ENCODE measurements at regions not wholly inside any gene's neighbourhood (a gene's known extent, or its start where the extent isn't known, plus 50 kb on each side); places are given as distances from the start of the nearest gene placed in this dataset.

GRCh38 chr9:96154081-96154480 lies 147.9 kb downstream of the HSD17B3 start:
- no peak for DNase-seq
- no peak for FAIRE-seq
- Histone ChIP-seq H3K27me3 (no peaks in the 10 kb centered on the region), H3K4me1 (no peaks in the 10 kb centered on the region), H3K27ac (no peak overlapping the region), H3K4me3 (no peak overlapping the region), H3K36me3 (no peaks in the 10 kb centered on the region), H3K9me3 (no peaks in the 10 kb centered on the region)
- 84 to 90% methylated on average over 13 of the region's 13 CpGs for WGBS, 2 donors
- ATAC-seq, result no peak
- TF ChIP-seq CTCF (IDR thresholded peaks at IDR 0.05), result no peak
- intact Hi-C loops (cut with DNase I), result no loop called here

GRCh38 chr9:96152550-96152949 lies 149.4 kb downstream of the HSD17B3 start:
- TF ChIP-seq CTCF (IDR thresholded peaks at IDR 0.05), result no peak
- FAIRE-seq (no peak), ATAC-seq (no peak), DNase-seq (no peak)
- Histone ChIP-seq H3K36me3 (no peaks in the 10 kb centered on the region), H3K4me1 (no peaks in the 10 kb centered on the region), H3K9me3 (no peaks in the 10 kb centered on the region), H3K4me3 (no peak overlapping the region), H3K27ac (no peak overlapping the region), H3K27me3 (no peaks in the 10 kb centered on the region)
- intact Hi-C loops (cut with DNase I), result no loop called here
- WGBS, 2 donors, result 43 to 55% methylated on average over 2 of the region's 2 CpGs

- no peak overlapping the region for H3K27ac ChIP-seq
- FAIRE-seq, result no peak
- H3K36me3 ChIP-seq, result no peaks in the 10 kb centered on the region
- DNase-seq, result no peak
- no peak for TF ChIP-seq CTCF (IDR thresholded peaks at IDR 0.05)
- H3K4me3 ChIP-seq, result no peak overlapping the region
- no peaks in the 10 kb centered on the region for H3K9me3 ChIP-seq
- no peaks in the 10 kb centered on the region for H3K27me3 ChIP-seq
- H3K4me1 ChIP-seq, result no peaks in the 10 kb centered on the region
- ATAC-seq, result no peak
- WGBS, 2 donors, result 66 to 79% methylated on average over 11 of the region's 11 CpGs
- intact Hi-C loops (cut with DNase I), result no loop called here
These were observed 151.4 kb downstream of the HSD17B3 start for GRCh38 chr9:96150324-96151227.

- 59 to 74% methylated on average over 13 of the region's 13 CpGs for WGBS, 2 donors
- FAIRE-seq, result no peak
- TF ChIP-seq CTCF (IDR thresholded peaks at IDR 0.05), result no peak
- H3K4me3 ChIP-seq, result no peak overlapping the region
- no peak for DNase-seq
- H3K27ac ChIP-seq, result no peak overlapping the region
- H3K27me3 ChIP-seq, result no peaks in the 10 kb centered on the region
- intact Hi-C loops (cut with DNase I), result no loop called here
- no peaks in the 10 kb centered on the region for H3K4me1 ChIP-seq
- no peaks in the 10 kb centered on the region for H3K36me3 ChIP-seq
- ATAC-seq, result no peak
- H3K9me3 ChIP-seq, result no peaks in the 10 kb centered on the region
These were observed 152.3 kb downstream of the HSD17B3 start for GRCh38 chr9:96149533-96150280.
